ENCODE measurements at regions not wholly inside any gene's neighbourhood (a gene's known extent, or its start where the extent isn't known, plus 50 kb on each side); places are given as distances from the start of the nearest gene placed in this dataset.

- POLR2A ChIA-PET: no interaction called here
- peak; percentile 59 for TF ChIP-seq CTCF (IDR thresholded peaks at IDR 0.05; ENCODE audit: insufficient read depth, low read length, missing control alignments)
- no peak for DNase-seq (ENCODE audit: low read depth, low spot score)
- H3K4me3 ChIP-seq (ENCODE audit: low read depth, low read length): no peak overlapping the region
- CTCF ChIA-PET: interaction anchor here (0.9 to 1.5 kb wide), 4 partner anchors 9 to 291 kb away, joined by 3 to 6 read pairs (median 4); no protein-coding TSS in a partner anchor
These were observed 96.2 kb upstream of the TRPM1 start for GRCh38 chr15:31197497-31198414.

DNA sequence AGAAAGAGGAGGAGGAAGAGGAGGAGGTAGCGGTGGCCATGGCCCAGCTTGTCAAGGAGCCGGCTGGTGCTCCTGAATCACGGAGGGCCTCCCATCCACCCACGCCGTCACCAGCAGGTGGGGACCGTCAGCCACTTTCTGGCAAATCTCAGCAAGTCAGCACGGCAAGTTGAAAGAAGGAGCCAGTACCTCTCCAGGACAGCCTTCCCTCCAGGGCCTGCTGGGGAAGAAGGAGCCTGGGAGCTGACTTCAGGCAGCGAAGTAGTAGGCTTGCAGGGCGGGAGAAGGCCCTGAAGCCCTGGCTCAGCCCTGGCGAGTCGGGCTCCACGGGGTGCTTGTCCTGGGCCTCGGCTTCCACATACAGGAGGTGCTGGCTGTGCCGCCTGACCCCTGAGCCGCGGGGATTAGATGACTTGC, 99.2 kb upstream of the TRPM1 start:
- POLR2A ChIA-PET: no interaction called here
- DNase-seq (ENCODE audit: low read depth, low spot score): no peak

DNA sequence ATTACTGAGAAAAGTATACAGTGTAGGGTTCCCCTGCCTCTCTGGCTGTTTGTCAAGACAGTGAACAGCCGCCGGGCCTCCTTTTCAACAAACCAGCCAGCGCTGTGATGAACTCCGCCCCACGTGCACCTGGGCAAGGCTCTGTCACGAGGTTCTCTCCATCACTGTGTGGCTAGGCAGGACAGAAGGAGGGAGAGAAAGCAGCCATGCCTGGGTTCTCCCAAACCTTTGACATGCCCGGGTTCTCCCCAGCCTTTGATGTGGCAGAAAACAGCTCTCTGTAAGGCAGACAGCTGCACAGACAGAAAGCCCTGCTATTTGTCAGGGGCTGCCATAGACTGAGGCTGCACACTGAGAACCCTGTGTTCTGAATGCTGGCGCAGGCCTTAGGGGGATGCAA, 101.4 kb upstream of the TRPM1 start:
- ChIA-PET CTCF (interaction anchor here (1.6 to 4.6 kb wide), 2 partner anchors 12 to 286 kb away, joined by 6 to 68 read pairs; no protein-coding TSS in a partner anchor), POLR2A (no interaction called here)
- no peak overlapping the region for H3K4me3 ChIP-seq (ENCODE audit: low read depth, low read length)
- no peak for DNase-seq (ENCODE audit: low read depth, low spot score)
- TF ChIP-seq CTCF (IDR thresholded peaks at IDR 0.05; ENCODE audit: insufficient read depth, low read length, missing control alignments): no peak

More for the DNA sequence above, 99.2 kb upstream of the TRPM1 start:
- CTCF ChIA-PET: interaction anchor here (0.9 to 4.6 kb wide), 12 partner anchors 11 to 538 kb away, joined by 3 to 68 read pairs (median 4); no protein-coding TSS in a partner anchor
- no peak overlapping the region for H3K4me3 ChIP-seq (ENCODE audit: low read depth, low read length)
- TF ChIP-seq CTCF (IDR thresholded peaks at IDR 0.05; ENCODE audit: insufficient read depth, low read length, missing control alignments): peak; percentile 57

GRCh38 chr15:31203999-31204398, 102.5 kb upstream of the TRPM1 start:
- ChIA-PET POLR2A (no interaction called here), CTCF (interaction anchor here (1.5 to 3.5 kb wide), 2 partner anchors 11 to 285 kb away, joined by 5 to 32 read pairs; no protein-coding TSS in a partner anchor)
- TF ChIP-seq CTCF (IDR thresholded peaks at IDR 0.05; ENCODE audit: insufficient read depth, low read length, missing control alignments): no peak
- no peak for DNase-seq (ENCODE audit: low read depth, low spot score)
- no peak overlapping the region for H3K4me3 ChIP-seq (ENCODE audit: low read depth, low read length)

DNA sequence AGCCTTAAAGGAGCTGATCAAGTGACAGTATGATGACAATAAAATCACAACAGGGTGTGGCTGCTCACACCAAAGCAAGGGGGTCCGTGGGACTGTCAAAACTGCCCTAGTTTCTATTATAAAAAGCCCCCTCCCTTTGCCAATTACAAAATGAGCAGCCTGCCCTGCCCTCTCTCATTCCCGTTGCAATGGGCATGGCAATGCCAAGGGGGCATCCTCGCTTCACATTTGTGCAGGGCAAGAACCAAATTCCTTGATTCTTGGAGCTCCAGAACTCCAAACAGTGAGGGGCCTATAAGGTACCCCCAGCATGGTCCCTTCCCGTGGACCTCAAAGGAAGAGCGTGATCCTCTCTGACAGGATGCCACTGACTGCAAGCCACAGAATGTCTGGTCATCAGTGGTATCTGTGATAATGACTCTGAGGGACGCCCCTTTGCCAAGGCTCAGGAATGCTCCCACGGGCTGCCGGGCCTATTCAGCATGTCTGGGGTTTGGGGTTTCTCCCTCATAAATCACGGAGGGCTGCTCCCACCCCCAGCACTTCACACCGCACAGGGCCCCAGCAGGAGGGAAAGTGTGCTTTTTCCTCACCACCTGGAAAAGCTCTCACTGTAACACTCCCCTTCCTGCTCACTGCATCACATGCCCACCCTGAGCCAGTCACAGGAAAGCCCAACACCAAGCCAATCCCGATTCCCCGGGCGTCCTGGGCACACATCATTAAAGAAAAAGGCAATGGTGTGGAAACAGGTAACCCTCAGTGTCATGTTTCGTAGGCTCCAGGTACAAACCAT, 105.1 kb upstream of the TRPM1 start:
- no peak for DNase-seq (ENCODE audit: low read depth, low spot score)
- ChIA-PET CTCF (interaction anchor here (1.0 to 3.5 kb wide), 4 partner anchors 9 to 282 kb away, joined by 3 to 32 read pairs (median 4); no protein-coding TSS in a partner anchor), POLR2A (no interaction called here)
- no peak overlapping the region for H3K4me3 ChIP-seq (ENCODE audit: low read depth, low read length)
- TF ChIP-seq CTCF (IDR thresholded peaks at IDR 0.05; ENCODE audit: insufficient read depth, low read length, missing control alignments): no peak

Measured in AG04449 (cell line).